Psoas muscle (tissue), 7 donors: ENCODE measurements at regions not wholly inside any gene's neighbourhood (a gene's known extent, or its start where the extent isn't known, plus 50 kb on each side); places are given as distances from the start of the nearest gene placed in this dataset.

ENCODE experiments used
- ATAC-seq, 4 donors: fragments of 200-7000 bp; cut with Tn5 transposase; one replicate each; pipeline ENCODE4 v1.9.1; 2020; ENCODE audit warnings: moderate library complexity in 3 of 4, mild to moderate bottlenecking in 2 of 4
- DNase-seq, 2 donors: peaks; one replicate each; pipeline ENCODE4 v3.0.0-alpha.2; 2020
- H3K27ac ChIP-seq: fragments of 200-600 bp; one replicate; pipeline ENCODE4 v1.8.0; 2022
- H3K27me3 ChIP-seq, 3 donors: fragments of 200-600 bp in 1 of 3; one replicate each; pipeline versions ENCODE4 v1.6.1 to v1.8.0; 2013 to 2022; ENCODE audit warnings: low read length in 2 of 3, mild to moderate bottlenecking in 2 of 3, moderate library complexity in 1 of 3; ENCODE audit not compliant: insufficient read depth in 3 of 3
- H3K36me3 ChIP-seq, 2 donors: fragments of 200-600 bp in 1 of 2; one replicate each; pipeline versions ENCODE4 v1.6.1 to v1.8.0; 2013 to 2022; ENCODE audit warnings: low read depth in 1 of 2, mild to moderate bottlenecking in 1 of 2, moderate library complexity in 1 of 2; ENCODE audit not compliant: insufficient read depth in 1 of 2
- H3K4me1 ChIP-seq: fragments of 200-600 bp; one replicate; pipeline ENCODE4 v1.8.0; 2022
- H3K4me3 ChIP-seq: fragments of 200-600 bp; one replicate; pipeline ENCODE4 v1.8.0; 2022; ENCODE audit warnings: mild to moderate bottlenecking
- H3K9me3 ChIP-seq: fragments of 200-600 bp; one replicate; pipeline ENCODE4 v1.8.0; 2022
- WGBS, 3 donors: extraction: QIAGEN DNeasy Blood & Tissue Kit; methylation state at CpG; one replicate each; pipeline versions ENCODE4 v1.1.6 to v1.1.7; 2013; 5-methylcytosine and 5-hydroxymethylcytosine counted together
- intact Hi-C, 2 donors: fragments of 100-400 bp; cut with DNase I; formaldehyde crosslinking; loops; one replicate each; pipeline versions ENCODE4 v1.11.0 to v1.14.2; 2022
- TF ChIP-seq, protein P1 (sequence below): fragments of 200-600 bp; IDR thresholded peaks from one replicate; pipeline ENCODE4 v1.8.0; 2022; ENCODE audit warnings: antibody characterized with exemption
- donor health status: healthy with polysubstance abuse.
- donor health status: DM: no; HTN: no; CAD: no; lungs with moderate emphysema.
- donor health status: Bipolar disorder and iron deficiency.
- donor health status: healthy.
- donor health status: DM: yes; HTN: yes; CAD: no.
- donor health status: DM: no; HTN: no; CAD: no.
- donor health status: DM: yes; HTN: yes; CAD: no.

DNA sequence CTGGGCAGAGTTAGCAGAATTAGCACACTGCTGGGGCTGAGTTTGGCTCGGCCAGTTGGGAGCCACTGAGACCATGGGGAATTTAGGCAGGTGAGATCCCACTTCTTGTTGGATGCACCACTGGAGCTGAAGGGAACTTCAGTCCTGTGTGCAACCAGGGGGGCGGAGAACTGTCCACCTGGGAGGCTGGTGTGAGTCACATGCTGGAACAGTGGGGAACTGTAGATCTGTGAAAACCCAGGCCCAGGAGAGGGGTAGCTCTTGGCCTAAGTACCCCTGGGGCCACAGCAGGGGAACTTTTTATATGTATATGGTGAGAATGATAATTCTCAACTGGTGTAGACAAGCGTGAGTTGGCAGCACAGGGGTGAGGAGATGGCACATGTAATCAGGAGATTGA is 237.5 kb upstream of the KIF2A start:
- Histone ChIP-seq H3K27ac (no peak overlapping the region), H3K27me3 (no peaks in the 10 kb centered on the region), H3K36me3 (no peaks in the 10 kb centered on the region), H3K4me3 (no peak overlapping the region), H3K9me3 (no peaks in the 10 kb centered on the region), H3K4me1 (no peaks in the 10 kb centered on the region)
- TF ChIP-seq, protein P1, sequence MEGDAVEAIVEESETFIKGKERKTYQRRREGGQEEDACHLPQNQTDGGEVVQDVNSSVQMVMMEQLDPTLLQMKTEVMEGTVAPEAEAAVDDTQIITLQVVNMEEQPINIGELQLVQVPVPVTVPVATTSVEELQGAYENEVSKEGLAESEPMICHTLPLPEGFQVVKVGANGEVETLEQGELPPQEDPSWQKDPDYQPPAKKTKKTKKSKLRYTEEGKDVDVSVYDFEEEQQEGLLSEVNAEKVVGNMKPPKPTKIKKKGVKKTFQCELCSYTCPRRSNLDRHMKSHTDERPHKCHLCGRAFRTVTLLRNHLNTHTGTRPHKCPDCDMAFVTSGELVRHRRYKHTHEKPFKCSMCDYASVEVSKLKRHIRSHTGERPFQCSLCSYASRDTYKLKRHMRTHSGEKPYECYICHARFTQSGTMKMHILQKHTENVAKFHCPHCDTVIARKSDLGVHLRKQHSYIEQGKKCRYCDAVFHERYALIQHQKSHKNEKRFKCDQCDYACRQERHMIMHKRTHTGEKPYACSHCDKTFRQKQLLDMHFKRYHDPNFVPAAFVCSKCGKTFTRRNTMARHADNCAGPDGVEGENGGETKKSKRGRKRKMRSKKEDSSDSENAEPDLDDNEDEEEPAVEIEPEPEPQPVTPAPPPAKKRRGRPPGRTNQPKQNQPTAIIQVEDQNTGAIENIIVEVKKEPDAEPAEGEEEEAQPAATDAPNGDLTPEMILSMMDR: no peak
- no peak for ATAC-seq
- intact Hi-C loops: no loop called here
- no peak for DNase-seq
- WGBS, 3 donors: 72 to 80% (median 77%) methylated on average over 3 of the region's 3 CpGs

DNA sequence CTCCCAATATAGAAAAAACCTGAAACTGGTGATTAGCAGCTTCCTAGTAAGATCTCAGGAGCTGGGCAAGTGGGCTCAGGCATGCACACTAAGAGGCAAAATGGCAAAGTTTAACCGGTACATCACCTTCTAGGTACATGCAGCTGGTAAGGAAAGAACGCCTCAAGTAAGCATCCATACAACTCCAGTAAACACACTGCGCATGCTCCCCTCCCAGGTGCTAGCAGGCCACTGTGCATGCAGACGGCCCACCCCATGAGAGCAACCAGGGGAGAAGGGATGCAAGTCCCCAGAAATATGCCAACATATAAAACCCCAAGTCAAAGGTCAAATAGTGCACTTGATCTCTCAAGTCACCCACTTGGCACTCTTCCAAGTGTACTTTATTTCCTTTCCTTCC is 228.6 kb upstream of the KIF2A start:
- no peak for ATAC-seq
- intact Hi-C loops: no loop called here

DNA sequence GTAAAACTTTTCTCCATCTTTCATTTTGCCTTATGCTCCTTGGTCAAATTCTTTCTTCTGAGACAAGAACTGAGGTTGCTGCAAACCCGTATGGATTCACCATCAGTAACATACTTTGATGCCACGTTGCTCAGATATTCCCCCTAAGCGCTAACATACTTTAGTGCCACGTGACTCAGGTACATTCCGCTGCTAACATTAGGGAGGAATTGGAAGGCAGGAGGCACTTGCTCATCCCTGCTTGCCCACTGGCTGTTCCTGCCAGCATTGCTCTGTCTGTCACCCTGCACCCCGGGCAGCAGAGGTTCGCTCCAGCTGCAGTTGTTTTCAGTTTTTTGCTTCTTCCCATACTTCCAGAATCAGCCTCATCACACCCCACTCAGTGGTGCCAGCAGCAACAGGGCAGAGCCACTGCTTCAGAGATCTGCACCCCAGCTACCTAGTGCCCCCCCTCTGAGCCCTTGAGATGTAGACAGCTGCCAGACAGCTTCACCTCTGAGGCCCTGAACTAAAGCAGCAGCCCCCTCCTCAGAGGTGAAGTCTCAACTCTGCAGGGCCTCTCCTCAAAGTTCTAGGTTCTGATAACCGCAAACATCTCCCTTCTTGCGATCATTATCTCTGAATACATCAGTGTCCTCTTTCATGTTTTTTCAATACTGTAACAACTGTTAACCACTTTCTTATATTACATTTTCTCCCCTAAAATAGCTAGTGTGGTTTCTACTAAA is 228.0 kb upstream of the KIF2A start:
- no peaks in the 10 kb centered on the region for H3K9me3 ChIP-seq
- no peaks in the 10 kb centered on the region for H3K4me1 ChIP-seq
- DNase-seq: no peak
- H3K4me3 ChIP-seq: no peak overlapping the region
- 62 to 71% (median 64%) methylated on average over 9 of the region's 9 CpGs for WGBS, 3 donors
- intact Hi-C loops: no loop called here
- H3K36me3 ChIP-seq: no peaks in the 10 kb centered on the region
- H3K27ac ChIP-seq: no peak overlapping the region
- peaks cover 0 to 2% (median 0%) of the 10 kb centered on the region in 3 donors for H3K27me3 ChIP-seq
- no peak for ATAC-seq
- TF ChIP-seq, protein P1: no peak

More for the DNA sequence above, 228.6 kb upstream of the KIF2A start:
- H3K27ac ChIP-seq: no peak overlapping the region
- H3K4me1 ChIP-seq: no peaks in the 10 kb centered on the region
- no peak overlapping the region for H3K4me3 ChIP-seq
- no peaks in the 10 kb centered on the region for H3K36me3 ChIP-seq
- DNase-seq: no peak
- TF ChIP-seq, protein P1: no peak
- no peaks in the 10 kb centered on the region for H3K9me3 ChIP-seq
- peaks cover 0 to 2% (median 0%) of the 10 kb centered on the region in 3 donors for H3K27me3 ChIP-seq
- WGBS, 3 donors: 55 to 81% (median 81%) methylated on average over 4 of the region's 4 CpGs

DNA sequence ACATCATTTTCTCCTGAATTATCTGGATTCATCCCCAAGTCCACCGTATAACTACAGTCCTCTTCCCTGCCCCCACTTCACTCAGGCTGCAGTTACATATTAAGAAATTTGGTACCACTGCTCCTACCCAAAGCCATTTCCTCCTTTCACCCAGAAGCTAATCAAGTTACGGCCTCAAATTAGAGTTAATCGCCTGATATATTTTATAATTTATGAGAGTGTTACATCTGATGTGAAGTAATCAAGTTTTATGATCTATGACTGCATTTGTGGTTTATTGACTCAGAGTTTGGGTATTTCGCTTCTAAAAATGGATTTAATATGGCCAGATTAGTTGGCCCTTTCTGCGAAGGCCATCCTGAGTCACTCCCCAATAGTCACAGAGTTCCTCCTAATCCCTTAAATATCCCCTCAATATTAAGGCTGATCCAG is 223.6 kb upstream of the KIF2A start:
- no peak for DNase-seq
- no peak overlapping the region for H3K27ac ChIP-seq
- WGBS, 3 donors: 38 to 51% (median 41%) methylated on average over 5 of the region's 5 CpGs
- intact Hi-C loops: no loop called here
- no peak for ATAC-seq
- H3K27me3 ChIP-seq: peaks cover 0 to 5% (median 2%) of the 10 kb centered on the region in 3 donors
- TF ChIP-seq, protein P1: no peak
- H3K4me1 ChIP-seq: no peaks in the 10 kb centered on the region
- H3K36me3 ChIP-seq: no peaks in the 10 kb centered on the region
- no peak overlapping the region for H3K4me3 ChIP-seq
- H3K9me3 ChIP-seq: no peaks in the 10 kb centered on the region

DNA sequence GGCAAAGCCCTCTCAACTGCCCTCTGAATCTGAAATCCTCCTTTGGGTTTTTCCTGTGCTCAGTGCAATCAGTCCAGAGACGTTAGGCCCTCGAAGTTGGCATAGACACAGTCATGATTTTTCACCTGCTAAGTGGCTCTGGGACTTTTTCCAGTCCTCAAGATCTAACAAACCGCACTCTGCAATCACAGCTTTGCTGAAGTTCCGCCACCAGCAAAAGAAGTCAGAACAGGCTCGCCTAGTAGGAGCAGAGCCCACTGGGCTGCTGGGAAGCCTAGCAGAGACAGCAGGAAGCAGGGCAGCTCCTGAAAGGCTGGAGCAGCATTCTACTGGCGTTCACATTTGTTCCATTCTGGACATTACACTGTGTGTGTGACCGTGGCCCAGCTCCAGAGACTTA is 222.8 kb upstream of the KIF2A start:
- Histone ChIP-seq H3K27me3 (peaks cover 0 to 5% (median 2%) of the 10 kb centered on the region in 3 donors), H3K36me3 (no peaks in the 10 kb centered on the region), H3K4me3 (no peak overlapping the region), H3K4me1 (no peaks in the 10 kb centered on the region), H3K27ac (no peak overlapping the region), H3K9me3 (no peaks in the 10 kb centered on the region)
- ATAC-seq (no peak), DNase-seq (no peak)
- WGBS, 3 donors: 69 to 77% (median 71%) methylated on average over 7 of the region's 7 CpGs
- TF ChIP-seq, protein P1: no peak
- intact Hi-C loops: no loop called here
